ENCODE measurements at regions not wholly inside any gene's neighbourhood (a gene's known extent, or its start where the extent isn't known, plus 50 kb on each side); places are given as distances from the start of the nearest gene placed in this dataset.

DNA sequence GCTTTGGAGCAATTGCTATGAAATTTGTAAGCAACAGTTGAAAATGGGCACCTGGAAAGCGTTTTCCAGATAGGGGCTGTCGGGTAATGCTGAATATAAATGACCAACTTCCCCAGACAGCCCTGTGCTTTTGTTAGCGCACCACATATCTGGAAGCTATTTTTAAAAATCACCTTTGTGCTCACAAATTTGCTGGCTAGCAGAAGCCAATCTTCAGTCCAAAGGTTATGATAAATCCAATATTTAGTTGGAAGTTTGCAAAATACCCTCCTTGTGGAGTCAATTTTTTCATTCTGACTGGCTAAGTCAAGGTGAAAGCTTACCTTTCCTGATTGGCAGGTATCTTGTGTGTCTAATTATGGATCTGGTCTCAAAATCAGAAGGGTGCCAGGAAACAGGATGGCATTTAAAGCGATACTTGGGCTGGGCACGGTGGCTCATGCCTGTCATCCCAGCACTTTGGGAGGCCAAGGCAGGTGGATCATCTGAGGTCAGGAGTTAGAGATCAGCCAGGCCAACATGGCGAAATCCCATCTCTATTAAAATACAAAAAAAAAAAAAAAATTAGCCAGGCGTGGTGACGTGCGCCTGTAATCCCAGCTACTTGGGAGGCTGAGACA is 124.1 kb upstream of the AJAP1 start:
- Histone ChIP-seq H3K4me1 (ENCODE audit: low read depth) (no peaks in the 10 kb centered on the region), H3K36me3 (ENCODE audit: low read depth) (no peaks in the 10 kb centered on the region), H3K9me3 (no peaks in the 10 kb centered on the region), H3K4me3 (no peak overlapping the region)
- TF ChIP-seq, protein P1, sequence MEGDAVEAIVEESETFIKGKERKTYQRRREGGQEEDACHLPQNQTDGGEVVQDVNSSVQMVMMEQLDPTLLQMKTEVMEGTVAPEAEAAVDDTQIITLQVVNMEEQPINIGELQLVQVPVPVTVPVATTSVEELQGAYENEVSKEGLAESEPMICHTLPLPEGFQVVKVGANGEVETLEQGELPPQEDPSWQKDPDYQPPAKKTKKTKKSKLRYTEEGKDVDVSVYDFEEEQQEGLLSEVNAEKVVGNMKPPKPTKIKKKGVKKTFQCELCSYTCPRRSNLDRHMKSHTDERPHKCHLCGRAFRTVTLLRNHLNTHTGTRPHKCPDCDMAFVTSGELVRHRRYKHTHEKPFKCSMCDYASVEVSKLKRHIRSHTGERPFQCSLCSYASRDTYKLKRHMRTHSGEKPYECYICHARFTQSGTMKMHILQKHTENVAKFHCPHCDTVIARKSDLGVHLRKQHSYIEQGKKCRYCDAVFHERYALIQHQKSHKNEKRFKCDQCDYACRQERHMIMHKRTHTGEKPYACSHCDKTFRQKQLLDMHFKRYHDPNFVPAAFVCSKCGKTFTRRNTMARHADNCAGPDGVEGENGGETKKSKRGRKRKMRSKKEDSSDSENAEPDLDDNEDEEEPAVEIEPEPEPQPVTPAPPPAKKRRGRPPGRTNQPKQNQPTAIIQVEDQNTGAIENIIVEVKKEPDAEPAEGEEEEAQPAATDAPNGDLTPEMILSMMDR (IDR thresholded peaks at IDR 0.05): no peak
- no peak for ATAC-seq
- intact Hi-C loops (cut with DNase I, micrococcal nuclease): no loop called here
- DNase-seq: no peak

DNA sequence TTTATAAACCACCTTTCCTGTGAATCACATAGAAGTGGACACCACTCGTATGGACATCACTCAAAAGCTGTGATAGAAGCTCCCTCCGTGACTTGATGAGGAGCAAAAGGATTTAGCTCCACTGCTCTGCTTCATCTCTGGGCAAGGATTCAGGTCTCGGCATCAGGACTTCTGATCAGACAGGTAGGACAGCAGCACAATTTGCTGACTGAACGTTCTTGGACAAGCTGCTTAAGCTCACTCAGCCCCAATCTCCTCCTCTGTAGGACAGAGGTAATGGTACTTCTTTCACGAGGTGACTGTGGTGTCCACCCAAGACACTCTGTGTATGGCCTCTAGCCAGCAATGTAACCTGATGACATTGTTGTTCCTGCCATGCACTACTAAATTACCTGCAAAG is 122.6 kb upstream of the AJAP1 start:
- no peak for DNase-seq
- no peak overlapping the region for H3K4me3 ChIP-seq
- no peaks in the 10 kb centered on the region for H3K4me1 ChIP-seq (ENCODE audit: low read depth)
- H3K9me3 ChIP-seq: no peaks in the 10 kb centered on the region
- ATAC-seq: no peak
- intact Hi-C loops (cut with DNase I, micrococcal nuclease): no loop called here
- TF ChIP-seq, protein P1 (IDR thresholded peaks at IDR 0.05): no peak
- no peaks in the 10 kb centered on the region for H3K36me3 ChIP-seq (ENCODE audit: low read depth)

GRCh38 chr1:4532656-4533055 is 121.8 kb upstream of the AJAP1 start:
- ATAC-seq: no peak
- H3K4me3 ChIP-seq: no peak overlapping the region
- TF ChIP-seq, protein P1 (IDR thresholded peaks at IDR 0.05): no peak

GRCh38 chr1:4546911-4547310 is 107.5 kb upstream of the AJAP1 start:
- H3K4me1 ChIP-seq (ENCODE audit: low read depth): no peaks in the 10 kb centered on the region
- intact Hi-C loops (cut with DNase I, micrococcal nuclease): no loop called here
- H3K9me3 ChIP-seq: no peaks in the 10 kb centered on the region
- no peak overlapping the region for H3K4me3 ChIP-seq
- no peaks in the 10 kb centered on the region for H3K36me3 ChIP-seq (ENCODE audit: low read depth)
- TF ChIP-seq, protein P1 (IDR thresholded peaks at IDR 0.05): no peak
- ATAC-seq (no peak), DNase-seq (no peak)

More at GRCh38 chr1:4532656-4533055, 121.8 kb upstream of the AJAP1 start:
- intact Hi-C loops (cut with DNase I, micrococcal nuclease): no loop called here
- Histone ChIP-seq H3K36me3 (ENCODE audit: low read depth) (no peaks in the 10 kb centered on the region), H3K9me3 (no peaks in the 10 kb centered on the region), H3K4me1 (ENCODE audit: low read depth) (no peaks in the 10 kb centered on the region)
- no peak for DNase-seq

DNA sequence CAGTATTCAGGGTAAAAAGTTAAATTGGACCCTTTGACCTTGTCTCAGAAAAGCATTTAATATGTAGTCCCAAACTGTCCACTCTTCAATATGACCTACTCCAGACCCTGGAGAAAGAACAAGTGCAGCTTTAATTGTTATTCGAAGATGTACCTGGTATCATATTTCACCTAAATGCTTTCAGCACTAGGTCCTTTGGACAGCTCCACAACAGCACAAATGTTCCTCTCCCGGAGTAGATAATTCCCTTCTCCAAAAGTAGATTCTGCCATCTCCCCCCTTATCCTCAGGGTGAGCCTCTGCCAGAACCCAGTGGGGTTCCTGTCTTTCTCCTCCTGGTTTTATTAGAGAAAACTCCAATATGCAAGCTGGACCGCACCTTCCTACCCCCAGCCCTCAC is 104.5 kb upstream of the AJAP1 start:
- no peak overlapping the region for H3K4me3 ChIP-seq
- H3K4me1 ChIP-seq (ENCODE audit: low read depth): no peaks in the 10 kb centered on the region
- no peak for DNase-seq
- no peaks in the 10 kb centered on the region for H3K9me3 ChIP-seq
- TF ChIP-seq, protein P1 (IDR thresholded peaks at IDR 0.05): no peak
- H3K36me3 ChIP-seq (ENCODE audit: low read depth): no peaks in the 10 kb centered on the region
- intact Hi-C loops (cut with DNase I, micrococcal nuclease): no loop called here
- ATAC-seq: no peak

GRCh38 chr1:4550941-4551340 is 103.5 kb upstream of the AJAP1 start:
- TF ChIP-seq, protein P1 (IDR thresholded peaks at IDR 0.05): no peak
- no peak overlapping the region for H3K4me3 ChIP-seq
- ATAC-seq: no peak
- intact Hi-C loops (cut with DNase I, micrococcal nuclease): no loop called here
- DNase-seq: no peak
- H3K4me1 ChIP-seq (ENCODE audit: low read depth): no peaks in the 10 kb centered on the region
- no peaks in the 10 kb centered on the region for H3K9me3 ChIP-seq
- no peaks in the 10 kb centered on the region for H3K36me3 ChIP-seq (ENCODE audit: low read depth)

Measured in mucosa of descending colon (tissue), 3 donors.